GM20000 (cell line): ENCODE measurements at regions not wholly inside any gene's neighbourhood (a gene's known extent, or its start where the extent isn't known, plus 50 kb on each side); places are given as distances from the start of the nearest gene placed in this dataset.

Experiments
- DNase-seq: peaks from one replicate; pipeline ENCODE4 v3.0.0; 2012; ENCODE audit warnings: low spot score
- CTCF ChIP-seq: IDR thresholded peaks from 2 replicates; pipeline ENCODE4 v1.5.1; 2012; ENCODE audit warnings: mild to moderate bottlenecking, control low read depth; ENCODE audit errors: extremely low read depth, missing control alignments

GRCh38 chr13:100733261-100733660, 58.7 kb upstream of the TMTC4 start:
- no peak for TF ChIP-seq CTCF
- DNase-seq, result no peak

GRCh38 chr13:100728201-100728600, 53.6 kb upstream of the TMTC4 start:
- TF ChIP-seq CTCF, result no peak
- DNase-seq, result no peak

GRCh38 chr13:100725472-100725871, 50.9 kb upstream of the TMTC4 start:
- no peak for DNase-seq
- no peak for TF ChIP-seq CTCF

- no peak for TF ChIP-seq CTCF
- no peak for DNase-seq
Observed at GRCh38 chr13:100724568-100724967, 50.0 kb upstream of the TMTC4 start.
